Activated CD4-positive, alpha-beta T cell treated with anti-CD3 and anti-CD28 coated beads for 1 hour (primary cell): ENCODE measurements at regions not wholly inside any gene's neighbourhood (a gene's known extent, or its start where the extent isn't known, plus 50 kb on each side); places are given as distances from the start of the nearest gene placed in this dataset.

Experiments
- DNase-seq: peaks from one replicate; pipeline ENCODE4 v3.0.0-alpha.2; 2020

DNA sequence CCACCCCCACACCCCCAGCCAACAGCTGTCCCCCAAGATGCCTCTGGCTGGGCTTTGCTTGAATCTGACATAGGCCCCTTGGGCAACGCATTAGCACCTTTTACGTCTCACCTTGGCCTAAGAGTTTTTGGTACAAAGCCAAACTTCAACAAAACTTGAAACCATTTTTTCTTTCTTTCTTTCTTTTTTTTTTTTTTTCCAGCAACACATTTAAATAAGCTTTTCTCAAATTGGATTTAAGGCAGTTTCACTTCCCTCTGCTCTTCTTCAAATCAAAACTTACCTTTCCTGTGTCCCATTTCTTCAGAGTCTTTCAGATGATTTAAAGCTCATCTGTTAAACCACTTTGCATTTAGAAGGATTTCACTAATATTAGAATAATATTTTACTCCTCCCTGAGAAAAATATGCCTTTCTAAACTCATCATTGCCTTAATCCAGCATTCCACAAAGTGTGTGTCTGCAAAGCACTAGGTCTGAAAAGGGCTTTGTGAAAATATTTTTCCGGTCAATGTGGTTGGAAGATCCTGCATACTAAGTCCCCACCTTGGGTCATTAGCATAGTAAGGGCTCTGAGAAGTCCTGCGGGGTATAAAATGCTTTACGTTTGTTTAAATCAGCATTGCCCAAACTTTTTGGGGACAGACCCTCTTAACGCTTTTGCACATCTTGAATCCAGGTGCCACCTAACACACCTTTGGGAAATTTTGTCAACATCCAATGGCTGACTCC, 217.0 kb downstream of the TLE3 start:
- DNase-seq = no peak

GRCh38 chr15:69881302-69881670, 216.4 kb downstream of the TLE3 start:
- DNase-seq = no peak

- no peak for DNase-seq
These were observed 216.0 kb downstream of the TLE3 start for GRCh38 chr15:69881766-69882165.

GRCh38 chr15:69883306-69883705, 214.4 kb downstream of the TLE3 start:
- DNase-seq = no peak

GRCh38 chr15:69885173-69885955, 212.4 kb downstream of the TLE3 start:
- DNase-seq = no peak

DNA sequence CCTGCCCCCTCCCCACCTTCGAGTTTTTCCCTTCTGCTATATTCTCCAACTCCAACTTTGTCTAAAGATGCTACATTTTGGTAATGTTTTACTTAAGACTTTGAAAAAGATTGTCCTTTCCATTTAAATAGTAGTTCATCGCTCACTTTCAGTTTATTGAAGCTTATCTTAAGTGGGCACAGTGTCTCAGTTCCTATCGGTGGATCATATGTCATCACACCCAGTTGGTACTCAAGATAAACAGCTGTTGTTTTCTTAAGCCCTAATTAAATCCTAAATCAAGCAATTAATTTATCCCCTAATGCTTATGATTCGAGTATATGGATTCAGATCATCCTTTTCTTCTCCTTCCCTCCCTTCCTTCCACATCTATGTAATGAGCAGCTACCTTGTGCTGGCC, 210.7 kb downstream of the TLE3 start:
- DNase-seq = no peak

- DNase-seq = no peak
These were observed 210.2 kb downstream of the TLE3 start for GRCh38 chr15:69887553-69887952.

GRCh38 chr15:69888406-69888805, 209.3 kb downstream of the TLE3 start:
- DNase-seq = no peak

- no peak for DNase-seq
These were observed 206.6 kb downstream of the TLE3 start for GRCh38 chr15:69891070-69891536.

DNA sequence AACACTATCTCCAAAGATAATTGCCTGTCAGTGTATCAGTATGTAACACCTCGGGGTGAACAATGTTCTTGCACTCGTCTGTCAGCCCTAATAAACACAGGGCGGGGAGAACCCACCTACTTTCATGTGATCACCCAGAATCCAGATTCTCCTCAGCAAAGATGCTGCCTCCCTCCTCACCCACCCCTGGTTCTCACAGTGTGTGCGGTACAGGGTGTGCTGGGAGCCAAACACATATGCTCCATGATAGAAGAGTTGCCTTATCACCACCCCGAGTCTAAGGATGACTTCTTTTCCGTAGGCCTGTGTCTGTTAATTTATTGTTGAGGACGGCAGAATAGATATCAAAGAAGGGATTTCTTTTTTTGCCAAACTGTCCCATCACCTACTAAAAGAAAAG, 206.1 kb downstream of the TLE3 start:
- DNase-seq = no peak

GRCh38 chr15:69892351-69892750, 205.4 kb downstream of the TLE3 start:
- no peak for DNase-seq

DNA sequence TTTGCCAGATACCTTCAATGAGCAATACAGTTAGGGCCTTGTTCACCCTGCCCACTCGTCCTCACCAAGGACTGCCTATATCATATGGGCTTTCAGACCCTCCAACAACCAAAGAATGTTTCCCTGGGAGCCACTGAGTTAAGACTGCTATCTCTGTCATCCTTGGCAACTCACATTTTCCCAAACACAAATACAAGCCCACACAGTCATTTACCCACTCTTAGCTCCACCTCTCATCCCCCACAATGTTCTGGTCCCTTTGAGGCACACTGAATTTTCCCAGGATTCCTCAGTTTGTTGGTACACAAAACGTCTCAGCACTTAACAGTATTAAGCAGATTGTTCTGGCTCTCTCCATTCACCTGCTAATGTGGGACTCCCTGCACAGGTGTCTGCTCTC, 204.6 kb downstream of the TLE3 start:
- no peak for DNase-seq

- no peak for DNase-seq
These were observed 203.9 kb downstream of the TLE3 start for GRCh38 chr15:69893863-69894262.

GRCh38 chr15:69895202-69895601, 202.5 kb downstream of the TLE3 start:
- DNase-seq = no peak

DNA sequence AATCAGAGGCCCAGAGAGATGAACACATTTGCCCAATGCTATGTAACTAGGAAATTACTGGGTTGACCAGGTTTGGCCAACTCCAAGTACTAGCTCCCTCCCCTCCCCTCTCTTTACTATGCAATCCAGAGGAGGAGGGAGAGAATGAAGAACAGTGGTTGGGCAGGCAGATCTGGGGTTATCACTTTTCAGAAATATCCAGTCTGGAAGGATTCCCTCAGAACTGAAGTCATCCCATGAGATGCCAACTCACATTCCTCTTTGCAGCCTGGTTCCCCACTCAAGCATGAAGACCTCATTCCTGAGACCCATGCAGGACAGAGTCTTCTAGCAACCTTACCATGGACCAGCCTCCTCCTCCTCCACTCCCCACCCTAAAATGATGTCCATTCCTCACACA, 201.1 kb downstream of the TLE3 start:
- DNase-seq = no peak

DNA sequence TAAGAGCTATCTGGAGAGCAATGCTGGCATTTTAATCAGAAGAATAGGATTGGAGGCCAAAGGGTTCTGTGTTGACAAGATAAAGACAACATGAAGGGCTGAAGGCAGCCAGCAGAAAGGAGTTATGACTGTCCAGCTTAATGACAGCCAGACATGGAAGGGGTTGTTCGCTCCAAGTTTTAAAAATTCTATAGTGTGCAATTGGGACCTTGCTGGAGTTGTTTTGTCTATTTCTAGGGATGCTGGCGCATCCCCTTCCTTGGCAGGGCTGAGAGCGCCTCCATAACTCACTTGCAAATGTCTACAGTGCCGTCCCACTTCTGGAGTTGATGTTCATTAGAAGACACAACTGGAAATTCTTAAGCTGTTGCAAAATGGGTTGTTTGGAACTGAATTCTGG, 200.7 kb downstream of the TLE3 start:
- no peak for DNase-seq

DNA sequence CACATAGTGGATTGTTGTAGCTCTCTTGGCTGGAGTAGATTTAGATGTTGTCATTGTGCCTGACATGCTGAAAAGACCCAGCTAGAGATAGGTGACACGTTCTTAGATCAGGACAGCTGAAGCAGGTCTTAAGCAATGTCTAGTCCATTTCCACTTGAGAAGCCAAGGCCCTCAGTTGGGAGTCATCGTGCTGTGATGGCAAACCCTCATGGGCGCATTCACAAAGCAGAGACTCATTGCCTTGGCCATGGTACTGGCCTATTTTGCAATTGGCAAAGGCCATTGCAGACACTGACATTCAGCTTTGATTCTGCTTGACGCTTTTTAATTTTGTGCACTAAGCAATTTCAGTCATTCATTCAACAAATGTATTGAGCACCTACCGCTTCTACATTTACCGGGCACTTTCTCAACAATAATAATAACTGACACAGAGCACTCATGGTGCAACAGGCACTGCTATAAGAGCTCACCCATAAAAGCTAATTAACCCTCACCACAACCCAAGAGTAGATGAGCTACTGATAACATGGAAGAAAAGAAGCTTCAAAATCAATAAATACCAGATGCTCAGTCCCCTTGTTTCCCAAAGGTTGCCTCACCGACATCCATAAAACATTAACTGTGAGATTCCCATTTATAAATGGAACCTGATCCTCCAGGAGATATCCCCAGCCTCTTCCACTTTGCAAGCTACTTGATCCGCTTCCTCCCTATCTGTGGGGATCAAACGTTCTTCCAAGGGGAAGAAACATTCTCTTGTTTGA, 200.1 kb downstream of the TLE3 start:
- no peak for DNase-seq

DNA sequence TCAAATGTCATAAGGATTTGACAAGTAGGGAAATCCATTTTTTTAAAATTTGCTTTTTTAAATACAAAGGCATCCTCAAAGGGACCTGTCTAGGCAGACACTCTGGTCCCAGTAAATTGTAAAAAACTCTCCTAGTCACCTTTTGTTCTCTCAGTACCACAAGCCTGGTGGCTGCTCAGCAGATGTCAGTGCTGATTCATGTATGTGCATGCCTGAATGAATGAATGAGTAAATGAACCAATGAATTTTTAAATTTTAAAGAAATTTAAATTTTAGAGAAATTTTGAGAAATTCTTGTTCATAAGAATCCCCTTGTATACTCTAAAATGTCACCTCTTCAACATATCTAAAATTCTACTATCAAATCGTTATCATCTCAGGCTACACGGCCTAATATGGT, 199.5 kb downstream of the TLE3 start:
- no peak for DNase-seq

GRCh38 chr15:69902414-69903062, 195.2 kb downstream of the TLE3 start:
- DNase-seq = no peak

DNA sequence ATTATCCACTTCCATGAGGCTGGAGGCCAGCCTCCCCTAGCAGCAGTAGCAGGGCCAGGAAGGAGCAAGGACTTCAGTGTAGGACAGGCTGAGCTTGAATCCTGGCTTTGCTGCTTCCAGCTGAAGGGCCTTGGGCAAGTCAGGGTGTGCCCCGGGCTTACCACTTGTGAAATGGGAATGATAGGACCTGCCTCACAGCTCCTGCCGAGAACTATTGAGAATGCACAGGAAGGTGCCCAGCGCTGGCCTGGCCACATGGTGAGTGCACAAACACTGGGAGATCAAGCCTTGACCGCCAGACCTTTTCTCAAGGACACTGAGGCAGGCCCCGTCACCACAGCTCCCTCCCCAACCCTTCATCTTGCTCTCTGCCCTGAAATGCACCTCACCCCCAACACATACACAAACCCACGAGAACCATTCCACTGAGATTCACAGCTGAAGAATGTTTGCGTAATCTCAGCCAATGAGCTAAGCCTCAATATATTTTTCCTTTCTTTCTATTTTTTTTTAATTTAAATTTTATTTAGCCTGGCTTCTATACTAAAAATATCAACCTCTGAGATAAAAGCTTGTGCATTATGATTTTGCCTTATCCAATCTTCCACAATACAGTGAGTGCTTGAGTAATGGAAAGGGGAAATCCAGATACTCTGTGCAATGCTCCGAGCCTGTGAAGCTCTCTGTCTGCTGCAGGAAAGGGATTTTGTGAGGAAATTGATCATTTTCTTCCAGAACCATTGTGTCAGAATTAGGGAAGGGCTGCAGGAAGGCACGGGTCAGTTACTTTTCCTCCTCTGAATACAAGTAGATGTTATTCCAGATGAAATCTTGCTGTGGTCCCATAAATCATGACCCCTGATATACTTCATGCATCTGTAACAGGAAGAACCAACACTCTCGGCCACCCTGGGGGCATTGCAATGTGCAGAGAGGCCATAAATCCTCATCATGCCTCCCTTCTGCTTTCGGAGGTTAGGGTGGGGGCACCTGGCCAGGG, 193.9 kb downstream of the TLE3 start:
- DNase-seq = no peak

- DNase-seq = no peak
These were observed 191.2 kb downstream of the TLE3 start for GRCh38 chr15:69906256-69907185.
